ENCODE measurements at regions not wholly inside any gene's neighbourhood (a gene's known extent, or its start where the extent isn't known, plus 50 kb on each side); places are given as distances from the start of the nearest gene placed in this dataset.

DNA sequence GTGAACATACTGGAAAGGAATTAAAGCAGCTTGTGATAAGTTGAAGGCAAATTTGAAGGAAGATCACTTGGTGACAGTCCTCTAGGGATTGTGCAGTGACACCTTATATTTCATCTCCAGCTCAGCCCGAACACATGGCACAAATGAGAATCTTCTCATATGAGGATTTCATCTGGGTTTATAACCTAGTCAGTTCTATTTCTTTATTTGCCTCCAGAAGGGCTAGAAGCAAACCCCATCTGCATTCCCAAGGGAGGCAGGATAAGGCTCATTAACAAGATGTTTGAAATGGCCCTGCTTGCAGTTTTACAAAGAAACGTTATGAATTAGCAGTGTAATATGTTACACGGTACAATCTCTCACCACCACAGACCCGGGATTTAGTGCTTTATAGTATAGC, 90.7 kb upstream of the KRR1 start:
- 71% methylated on average over 4 of the region's 4 CpGs for WGBS
- TF ChIP-seq, protein P1, sequence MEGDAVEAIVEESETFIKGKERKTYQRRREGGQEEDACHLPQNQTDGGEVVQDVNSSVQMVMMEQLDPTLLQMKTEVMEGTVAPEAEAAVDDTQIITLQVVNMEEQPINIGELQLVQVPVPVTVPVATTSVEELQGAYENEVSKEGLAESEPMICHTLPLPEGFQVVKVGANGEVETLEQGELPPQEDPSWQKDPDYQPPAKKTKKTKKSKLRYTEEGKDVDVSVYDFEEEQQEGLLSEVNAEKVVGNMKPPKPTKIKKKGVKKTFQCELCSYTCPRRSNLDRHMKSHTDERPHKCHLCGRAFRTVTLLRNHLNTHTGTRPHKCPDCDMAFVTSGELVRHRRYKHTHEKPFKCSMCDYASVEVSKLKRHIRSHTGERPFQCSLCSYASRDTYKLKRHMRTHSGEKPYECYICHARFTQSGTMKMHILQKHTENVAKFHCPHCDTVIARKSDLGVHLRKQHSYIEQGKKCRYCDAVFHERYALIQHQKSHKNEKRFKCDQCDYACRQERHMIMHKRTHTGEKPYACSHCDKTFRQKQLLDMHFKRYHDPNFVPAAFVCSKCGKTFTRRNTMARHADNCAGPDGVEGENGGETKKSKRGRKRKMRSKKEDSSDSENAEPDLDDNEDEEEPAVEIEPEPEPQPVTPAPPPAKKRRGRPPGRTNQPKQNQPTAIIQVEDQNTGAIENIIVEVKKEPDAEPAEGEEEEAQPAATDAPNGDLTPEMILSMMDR (IDR thresholded peaks at IDR 0.05): no peak
- no peak for TF ChIP-seq POLR2AphosphoS5 (IDR thresholded peaks at IDR 0.05)
- no peak for TF ChIP-seq POLR2A (IDR thresholded peaks at IDR 0.05)
- no peak for DNase-seq (ENCODE audit: low spot score)

DNA sequence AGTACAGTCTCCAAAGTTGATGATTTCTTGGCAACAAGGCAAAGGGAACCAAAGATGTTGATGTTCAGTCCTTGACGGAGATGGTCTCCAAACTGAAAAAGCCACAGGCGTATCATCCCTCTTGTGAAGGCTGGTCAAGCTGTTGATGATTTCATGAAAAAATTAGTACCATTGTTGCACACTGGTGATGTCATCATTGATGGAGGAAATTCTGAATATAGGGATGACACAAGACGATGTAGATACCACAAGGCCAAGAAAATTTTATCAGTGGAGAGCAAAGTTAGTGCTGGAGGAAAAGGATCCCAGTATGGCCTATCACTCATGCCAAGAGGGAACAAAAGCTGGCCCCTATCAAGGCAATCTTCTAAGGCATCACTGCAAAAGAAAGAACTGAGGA, 88.7 kb upstream of the KRR1 start:
- H3K27me3 ChIP-seq (replicated peaks; ENCODE audit: insufficient read depth): no peaks in the 10 kb centered on the region
- H3K4me1 ChIP-seq (replicated peaks): no peaks in the 10 kb centered on the region
- H3K9me3 ChIP-seq: no peaks in the 10 kb centered on the region
- H3K4me3 ChIP-seq: no peak overlapping the region
- H3K27ac ChIP-seq: no peak overlapping the region
- intact Hi-C loops (cut with DNase I): no loop called here
- no peak for DNase-seq (ENCODE audit: low spot score)
- H3K36me3 ChIP-seq: no peaks in the 10 kb centered on the region
- 93% methylated on average over 3 of the region's 3 CpGs for WGBS
- no peak for TF ChIP-seq POLR2AphosphoS5 (IDR thresholded peaks at IDR 0.05)
- TF ChIP-seq, protein P1 (IDR thresholded peaks at IDR 0.05): no peak
- no peak for TF ChIP-seq POLR2A (IDR thresholded peaks at IDR 0.05)

More for the DNA sequence above, 90.7 kb upstream of the KRR1 start:
- no peaks in the 10 kb centered on the region for H3K27me3 ChIP-seq (replicated peaks; ENCODE audit: insufficient read depth)
- H3K9me3 ChIP-seq: no peaks in the 10 kb centered on the region
- intact Hi-C loops (cut with DNase I): no loop called here
- H3K27ac ChIP-seq: no peak overlapping the region
- no peak overlapping the region for H3K4me3 ChIP-seq
- H3K36me3 ChIP-seq: no peaks in the 10 kb centered on the region
- no peaks in the 10 kb centered on the region for H3K4me1 ChIP-seq (replicated peaks)

DNA sequence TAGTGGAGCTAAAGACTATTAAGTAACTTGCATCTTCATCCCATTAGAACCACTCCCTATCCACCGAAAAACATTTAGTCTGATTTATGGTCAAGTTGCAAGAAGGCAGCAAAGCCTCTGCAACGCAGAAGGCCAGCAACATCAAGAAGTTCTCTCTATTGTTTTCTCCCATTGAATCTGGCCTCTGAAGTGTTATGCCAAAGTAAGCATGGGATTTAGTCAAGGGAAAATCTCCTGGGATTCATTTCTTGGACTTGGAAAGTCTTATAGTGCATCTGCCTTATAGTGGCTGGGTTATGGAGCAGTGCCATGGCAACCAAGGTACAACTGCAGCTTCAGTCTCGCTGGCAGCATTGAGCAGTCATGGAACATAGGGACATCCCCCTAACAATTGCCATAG, 87.7 kb upstream of the KRR1 start:
- no peak for DNase-seq (ENCODE audit: low spot score)
- H3K27ac ChIP-seq: no peak overlapping the region
- H3K9me3 ChIP-seq: no peaks in the 10 kb centered on the region
- intact Hi-C loops (cut with DNase I): no loop called here
- H3K27me3 ChIP-seq (replicated peaks; ENCODE audit: insufficient read depth): no peaks in the 10 kb centered on the region
- WGBS: 75% methylated on average over 3 of the region's 3 CpGs
- no peaks in the 10 kb centered on the region for H3K36me3 ChIP-seq
- TF ChIP-seq POLR2AphosphoS5 (IDR thresholded peaks at IDR 0.05) (no peak), POLR2A (IDR thresholded peaks at IDR 0.05) (no peak)
- TF ChIP-seq, protein P1 (IDR thresholded peaks at IDR 0.05): no peak
- no peak overlapping the region for H3K4me3 ChIP-seq
- H3K4me1 ChIP-seq (replicated peaks): no peaks in the 10 kb centered on the region

DNA sequence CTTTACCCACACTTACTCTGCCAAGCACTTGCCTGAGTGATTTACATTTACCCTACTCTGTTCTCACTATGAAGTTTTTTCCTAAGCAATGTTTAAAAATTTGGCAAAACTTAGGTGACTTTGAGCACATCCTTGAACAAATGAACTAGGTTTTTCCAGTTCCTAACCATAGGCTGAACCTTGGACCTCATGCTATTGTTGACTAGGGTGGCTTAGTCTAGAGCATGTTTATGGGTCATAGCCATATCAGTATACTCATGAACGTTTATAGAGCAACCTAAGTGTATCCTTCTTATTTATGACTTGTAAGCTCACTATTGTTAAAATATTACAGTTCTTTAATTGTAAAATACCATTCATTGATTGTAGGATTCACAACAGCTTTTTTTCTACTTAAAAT, 85.0 kb upstream of the KRR1 start:
- H3K27ac ChIP-seq: no peak overlapping the region
- H3K4me3 ChIP-seq: no peak overlapping the region
- WGBS: 57% methylated on average over 1 of the region's 1 CpG
- no peaks in the 10 kb centered on the region for H3K4me1 ChIP-seq (replicated peaks)
- H3K27me3 ChIP-seq (replicated peaks; ENCODE audit: insufficient read depth): no peaks in the 10 kb centered on the region
- no peaks in the 10 kb centered on the region for H3K36me3 ChIP-seq
- intact Hi-C loops (cut with DNase I): no loop called here
- no peak for TF ChIP-seq POLR2AphosphoS5 (IDR thresholded peaks at IDR 0.05)
- TF ChIP-seq, protein P1 (IDR thresholded peaks at IDR 0.05): no peak
- no peak for TF ChIP-seq POLR2A (IDR thresholded peaks at IDR 0.05)
- DNase-seq (ENCODE audit: low spot score): no peak
- no peaks in the 10 kb centered on the region for H3K9me3 ChIP-seq

DNA sequence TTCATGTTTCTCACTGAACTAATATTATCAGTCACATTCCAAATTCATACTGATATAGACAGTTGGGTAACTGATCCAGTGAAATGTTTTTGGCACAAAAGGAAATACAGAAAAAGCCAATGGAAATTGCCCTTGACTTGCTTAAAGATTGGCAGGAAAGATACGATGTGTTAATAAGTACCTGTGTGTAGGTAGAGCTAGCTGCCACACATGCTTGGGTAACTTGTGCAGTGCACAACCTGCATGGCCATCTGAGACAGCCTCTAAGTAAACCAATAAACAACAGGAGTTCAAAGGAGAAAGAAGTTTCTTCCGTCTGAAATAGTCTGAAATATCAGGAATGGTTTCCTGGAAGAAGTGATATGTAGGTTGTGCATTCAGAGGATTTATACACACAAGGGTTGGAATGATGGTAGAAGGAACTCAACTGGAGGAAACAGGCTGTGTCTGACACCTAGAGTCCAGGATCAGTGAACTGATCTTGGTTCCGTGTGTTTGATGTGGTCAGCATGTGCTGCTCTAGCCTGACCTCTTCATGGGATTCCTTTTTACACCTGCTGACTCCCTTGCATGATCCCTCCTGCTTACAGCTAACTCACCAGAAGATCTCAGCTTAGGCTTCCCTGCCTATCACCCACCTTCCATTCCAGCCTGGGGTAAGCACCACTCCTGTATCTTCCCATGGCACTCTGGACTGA, 81.4 kb upstream of the KRR1 start:
- Histone ChIP-seq H3K9me3 (no peaks in the 10 kb centered on the region), H3K27me3 (replicated peaks; ENCODE audit: insufficient read depth) (no peaks in the 10 kb centered on the region), H3K27ac (no peak overlapping the region), H3K4me1 (replicated peaks) (no peaks in the 10 kb centered on the region), H3K4me3 (no peak overlapping the region), H3K36me3 (no peaks in the 10 kb centered on the region)
- TF ChIP-seq POLR2AphosphoS5 (IDR thresholded peaks at IDR 0.05) (no peak), POLR2A (IDR thresholded peaks at IDR 0.05) (no peak)
- TF ChIP-seq, protein P1 (IDR thresholded peaks at IDR 0.05): no peak
- 86% methylated on average over 3 of the region's 3 CpGs for WGBS
- intact Hi-C loops (cut with DNase I): no loop called here
- no peak for DNase-seq (ENCODE audit: low spot score)

All from prostate gland (tissue), 2 donors.